ENCODE measurements at regions not wholly inside any gene's neighbourhood (a gene's known extent, or its start where the extent isn't known, plus 50 kb on each side); places are given as distances from the start of the nearest gene placed in this dataset.

GRCh38 chr4:83657336-83657735 lies 121.4 kb downstream of the GPAT3 start:
- TF ChIP-seq CTCF (conservative IDR thresholded peaks at IDR 0.05; ENCODE audit: low read depth, low read length), result no peak
- TF ChIP-seq EZH2 (IDR thresholded peaks at IDR 0.05; ENCODE audit: borderline replicate concordance, low read depth, low read length, poor library complexity, severe bottlenecking), result no peak
